HepG2 (cell line): ENCODE measurements at regions not wholly inside any gene's neighbourhood (a gene's known extent, or its start where the extent isn't known, plus 50 kb on each side); places are given as distances from the start of the nearest gene placed in this dataset.

Experiments used
- ATAD3A ChIP-seq: sonication (generic); formaldehyde crosslinking; IDR thresholded peaks from 2 replicates; pipeline ENCODE4 v1.4.0; 2020; ENCODE audit warnings: missing genetic modification reagents
- ATF2 ChIP-seq: sonication (generic); formaldehyde crosslinking; IDR thresholded peaks from 2 replicates; pipeline ENCODE4 v1.4.0; 2020; ENCODE audit warnings: missing genetic modification reagents
- EZH2 ChIP-seq: conservative IDR thresholded peaks from 2 replicates; pipeline ENCODE4 v1.6.1; 2012; ENCODE audit warnings: mild to moderate bottlenecking, low read depth, low read length, moderate library complexity
- HOMEZ ChIP-seq: IDR thresholded peaks from 2 replicates; pipeline ENCODE4 v1.6.1; 2016; ENCODE audit warnings: low read depth
- IKZF4 ChIP-seq: sonication (generic); formaldehyde crosslinking; IDR thresholded peaks from 2 replicates; pipeline ENCODE4 v1.5.1; 2020; ENCODE audit warnings: borderline replicate concordance, mild to moderate bottlenecking, low read depth, missing genetic modification reagents; ENCODE audit errors: not compliant biosample characterization
- MIER2 ChIP-seq: IDR thresholded peaks from 2 replicates; pipeline ENCODE4 v1.6.1; 2016; ENCODE audit warnings: missing biosample characterization, missing genetic modification reagents
- NCOR1 ChIP-seq: fragments of 200-600 bp; sonication (generic); IDR thresholded peaks from 2 replicates; pipeline ENCODE4 v1.7.0; 2017; ENCODE audit warnings: antibody characterized with exemption, low read length, borderline replicate concordance
- TFDP2 ChIP-seq: sonication (generic); formaldehyde crosslinking; IDR thresholded peaks from 2 replicates; pipeline ENCODE4 v1.4.0; 2020; ENCODE audit warnings: missing genetic modification reagents
- ZBTB3 ChIP-seq: sonication (generic); formaldehyde crosslinking; IDR thresholded peaks from 2 replicates; pipeline ENCODE4 v1.4.0; 2020; ENCODE audit warnings: low read depth, mild to moderate bottlenecking, moderate library complexity, missing genetic modification reagents, borderline replicate concordance
- ZNF143 ChIP-seq: sonication (generic); formaldehyde crosslinking; IDR thresholded peaks from 2 replicates; pipeline ENCODE4 v1.4.0; 2020; ENCODE audit warnings: missing genetic modification reagents
- ZNF451 ChIP-seq: sonication (generic); formaldehyde crosslinking; IDR thresholded peaks from 2 replicates; pipeline ENCODE4 v1.5.0; 2020; ENCODE audit warnings: mild to moderate bottlenecking, missing genetic modification reagents
- ZNF556 ChIP-seq: sonication (generic); formaldehyde crosslinking; IDR thresholded peaks from 2 replicates; pipeline ENCODE4 v1.4.0; 2020; ENCODE audit warnings: mild to moderate bottlenecking, missing genetic modification reagents, borderline replicate concordance
- ZNF619 ChIP-seq: sonication (generic); formaldehyde crosslinking; IDR thresholded peaks from 2 replicates; pipeline ENCODE4 v1.4.0; 2020; ENCODE audit warnings: mild to moderate bottlenecking, missing genetic modification reagents
- ZSCAN12 ChIP-seq: sonication (generic); formaldehyde crosslinking; IDR thresholded peaks from 2 replicates; pipeline ENCODE4 v1.9.0; 2021; ENCODE audit warnings: mild to moderate bottlenecking, missing genetic modification reagents
- TF ChIP-seq, protein P1 (sequence below), 2 experiments: fragments of 450-650 bp in 1 of 2; sonication (generic) in 1 of 2; formaldehyde crosslinking in 1 of 2; IDR thresholded peaks; 2 replicates each; pipeline versions ENCODE4 v1.6.1 to v1.8.0; 2016 to 2022; ENCODE audit warnings: antibody characterized with exemption in 1 of 2, mild to moderate bottlenecking in 1 of 2, missing genetic modification reagents in 1 of 2

DNA sequence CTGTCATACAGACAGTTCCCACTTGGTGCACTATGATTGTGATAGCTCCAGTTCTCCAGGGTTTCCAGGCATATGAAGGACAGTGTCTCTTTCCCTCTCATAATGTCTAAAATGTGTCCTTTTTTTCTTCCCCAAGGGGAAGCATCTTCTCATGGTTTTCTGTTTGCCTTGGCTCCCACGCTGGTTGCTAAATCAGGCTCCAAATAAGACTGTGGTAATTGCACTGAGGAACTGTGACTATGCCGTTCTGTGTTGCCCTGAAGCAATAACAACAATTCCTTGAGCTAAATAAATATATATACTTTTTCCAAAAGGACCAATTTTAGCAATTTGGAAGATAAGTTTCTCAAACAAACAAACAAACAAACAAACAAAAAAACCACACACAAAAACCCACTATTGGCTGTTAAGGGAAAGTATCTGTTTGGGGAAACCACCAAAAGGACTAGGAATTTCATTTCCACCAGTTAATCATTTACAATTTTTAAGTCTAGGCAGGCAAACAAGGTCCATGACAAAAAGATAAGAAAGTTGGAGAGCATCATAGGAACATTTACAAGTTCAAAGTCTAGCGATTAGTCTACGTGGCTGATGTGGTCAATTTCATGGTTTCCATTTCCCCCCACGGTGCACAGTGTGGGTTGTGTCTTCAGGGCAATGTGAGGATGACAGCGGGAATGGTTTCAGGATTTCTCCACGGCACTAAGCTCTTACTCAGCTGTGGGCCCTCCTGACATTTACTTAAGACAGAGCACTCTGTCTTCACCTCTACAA, 62.4 kb downstream of the THNSL1 start (continued):
- no peak for TF ChIP-seq ZNF143 (CRISPR knock-in tag)
- no peak for TF ChIP-seq MIER2 (CRISPR knock-in tag)
- TF ChIP-seq, protein P1, sequence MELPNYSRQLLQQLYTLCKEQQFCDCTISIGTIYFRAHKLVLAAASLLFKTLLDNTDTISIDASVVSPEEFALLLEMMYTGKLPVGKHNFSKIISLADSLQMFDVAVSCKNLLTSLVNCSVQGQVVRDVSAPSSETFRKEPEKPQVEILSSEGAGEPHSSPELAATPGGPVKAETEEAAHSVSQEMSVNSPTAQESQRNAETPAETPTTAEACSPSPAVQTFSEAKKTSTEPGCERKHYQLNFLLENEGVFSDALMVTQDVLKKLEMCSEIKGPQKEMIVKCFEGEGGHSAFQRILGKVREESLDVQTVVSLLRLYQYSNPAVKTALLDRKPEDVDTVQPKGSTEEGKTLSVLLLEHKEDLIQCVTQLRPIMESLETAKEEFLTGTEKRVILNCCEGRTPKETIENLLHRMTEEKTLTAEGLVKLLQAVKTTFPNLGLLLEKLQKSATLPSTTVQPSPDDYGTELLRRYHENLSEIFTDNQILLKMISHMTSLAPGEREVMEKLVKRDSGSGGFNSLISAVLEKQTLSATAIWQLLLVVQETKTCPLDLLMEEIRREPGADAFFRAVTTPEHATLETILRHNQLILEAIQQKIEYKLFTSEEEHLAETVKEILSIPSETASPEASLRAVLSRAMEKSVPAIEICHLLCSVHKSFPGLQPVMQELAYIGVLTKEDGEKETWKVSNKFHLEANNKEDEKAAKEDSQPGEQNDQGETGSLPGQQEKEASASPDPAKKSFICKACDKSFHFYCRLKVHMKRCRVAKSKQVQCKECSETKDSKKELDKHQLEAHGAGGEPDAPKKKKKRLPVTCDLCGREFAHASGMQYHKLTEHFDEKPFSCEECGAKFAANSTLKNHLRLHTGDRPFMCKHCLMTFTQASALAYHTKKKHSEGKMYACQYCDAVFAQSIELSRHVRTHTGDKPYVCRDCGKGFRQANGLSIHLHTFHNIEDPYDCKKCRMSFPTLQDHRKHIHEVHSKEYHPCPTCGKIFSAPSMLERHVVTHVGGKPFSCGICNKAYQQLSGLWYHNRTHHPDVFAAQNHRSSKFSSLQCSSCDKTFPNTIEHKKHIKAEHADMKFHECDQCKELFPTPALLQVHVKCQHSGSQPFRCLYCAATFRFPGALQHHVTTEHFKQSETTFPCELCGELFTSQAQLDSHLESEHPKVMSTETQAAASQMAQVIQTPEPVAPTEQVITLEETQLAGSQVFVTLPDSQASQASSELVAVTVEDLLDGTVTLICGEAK (IDR thresholded peaks at IDR 0.05) = no peak
- TF ChIP-seq, protein P1 (CRISPR knock-in tag; IDR thresholded peaks at IDR 0.05) = no peak; the same call in 1 of the 2 replicates
- TF ChIP-seq ZNF556 (CRISPR knock-in tag) = no peak
- no peak for TF ChIP-seq ZNF451 (CRISPR knock-in tag)
- 0 out of 2 replicates have a peak, but pooled peaks have one; percentile 25 for TF ChIP-seq ZSCAN12 (CRISPR knock-in tag)
- no peak for TF ChIP-seq ZNF619 (CRISPR knock-in tag)
- peak; percentile 79; the same call in 1 of the 2 replicates for TF ChIP-seq NCOR1
- TF ChIP-seq IKZF4 = no peak
- TF ChIP-seq HOMEZ = peak; percentile 84; the same call in 1 of the 2 replicates
- TF ChIP-seq EZH2 = no peak
- TF ChIP-seq ZBTB3 (CRISPR knock-in tag) = no peak
- TF ChIP-seq ATF2 (CRISPR knock-in tag) = 0 out of 2 replicates have a peak, but pooled peaks have one; percentile 13
- no peak for TF ChIP-seq ATAD3A
- TF ChIP-seq TFDP2 (CRISPR knock-in tag) = no peak
